Stimulated activated CD8-positive, alpha-beta memory T cell treated with anti-CD3 and anti-CD28 coated beads, Interleukin-4, amount 100 ng/mL, for 48 hours (primary cell): ENCODE measurements at regions not wholly inside any gene's neighbourhood (a gene's known extent, or its start where the extent isn't known, plus 50 kb on each side); places are given as distances from the start of the nearest gene placed in this dataset.
A peak's percentile ranks its signal among the peaks of the same experiment; 100 is the strongest.

Source experiments
- DNase-seq: peaks from one replicate; pipeline ENCODE4 v3.0.0-alpha.2; 2020

GRCh38 chr22:44402196-44403111 is 89.7 kb upstream of the SHISAL1 start:
- no peak for DNase-seq

DNA sequence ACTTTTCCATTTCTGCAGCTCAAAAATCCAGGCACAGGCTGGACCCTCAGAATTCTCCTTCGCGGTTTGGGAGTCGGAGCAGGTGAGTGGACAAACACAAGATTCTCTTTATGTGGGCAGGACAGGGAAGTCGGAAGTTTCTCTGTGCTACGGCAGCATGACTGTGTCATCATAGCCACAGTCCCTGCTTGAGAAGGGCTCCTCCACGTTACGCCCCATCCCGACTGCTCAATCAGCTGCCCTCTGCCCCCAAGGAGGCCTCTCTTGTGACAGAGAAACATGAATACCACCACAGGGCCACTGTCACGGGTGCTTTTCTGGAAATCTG is 89.0 kb upstream of the SHISAL1 start:
- DNase-seq, result no peak

- no peak for DNase-seq
These were observed 88.0 kb upstream of the SHISAL1 start for GRCh38 chr22:44400763-44401060.

- DNase-seq, result no peak
These were observed 87.4 kb upstream of the SHISAL1 start for GRCh38 chr22:44399906-44400762.

- no peak for DNase-seq
These were observed 86.4 kb upstream of the SHISAL1 start for GRCh38 chr22:44398856-44399837.

- peak; percentile 9 for DNase-seq
These were observed 84.3 kb upstream of the SHISAL1 start for GRCh38 chr22:44396727-44397722.

GRCh38 chr22:44396021-44396726 is 83.4 kb upstream of the SHISAL1 start:
- DNase-seq, result no peak

DNA sequence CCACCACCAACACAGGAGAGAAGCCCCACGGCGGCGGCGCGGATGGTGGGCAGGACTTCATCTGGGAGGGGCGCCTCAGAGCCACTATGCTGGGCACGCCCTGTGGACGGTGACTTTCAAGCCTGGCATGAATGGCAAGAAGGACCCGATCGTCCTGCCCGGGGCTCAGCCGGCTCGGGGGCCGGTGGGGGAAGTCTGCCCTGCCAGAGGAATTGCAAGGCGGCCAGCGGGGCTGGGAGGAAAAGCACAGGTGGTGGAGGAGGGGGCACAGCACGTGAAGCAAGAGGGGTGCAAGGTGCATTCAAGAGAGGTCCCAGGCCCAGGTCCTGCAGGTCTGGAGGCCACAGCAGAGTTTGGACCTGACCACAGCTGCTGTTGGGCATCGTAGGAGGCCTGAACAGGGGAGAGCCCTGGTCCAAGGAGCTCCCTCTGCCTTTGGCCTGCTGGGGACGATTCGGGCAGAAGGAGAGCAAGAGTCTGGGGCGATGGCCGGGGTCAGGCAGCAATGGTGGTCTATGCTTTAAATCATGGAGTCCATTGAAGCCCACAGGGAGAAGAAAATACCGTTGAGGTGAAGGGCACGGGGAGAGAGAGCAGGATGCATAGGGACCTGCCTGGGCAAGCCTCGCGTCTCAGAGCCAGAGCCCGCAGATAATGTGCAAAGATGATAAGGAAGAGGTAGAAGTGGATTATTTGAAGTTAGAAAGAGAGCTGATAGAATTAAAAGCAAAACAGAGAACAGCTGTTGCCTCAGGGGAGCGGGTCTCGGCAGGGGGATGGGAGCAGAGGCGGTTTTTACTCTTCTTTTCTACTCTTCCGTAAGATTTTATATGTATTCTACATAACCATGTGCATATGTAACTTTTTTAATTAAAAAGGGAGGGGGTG is 82.6 kb upstream of the SHISAL1 start:
- DNase-seq, result no peak

GRCh38 chr22:44394246-44395117 is 81.7 kb upstream of the SHISAL1 start:
- no peak for DNase-seq

DNA sequence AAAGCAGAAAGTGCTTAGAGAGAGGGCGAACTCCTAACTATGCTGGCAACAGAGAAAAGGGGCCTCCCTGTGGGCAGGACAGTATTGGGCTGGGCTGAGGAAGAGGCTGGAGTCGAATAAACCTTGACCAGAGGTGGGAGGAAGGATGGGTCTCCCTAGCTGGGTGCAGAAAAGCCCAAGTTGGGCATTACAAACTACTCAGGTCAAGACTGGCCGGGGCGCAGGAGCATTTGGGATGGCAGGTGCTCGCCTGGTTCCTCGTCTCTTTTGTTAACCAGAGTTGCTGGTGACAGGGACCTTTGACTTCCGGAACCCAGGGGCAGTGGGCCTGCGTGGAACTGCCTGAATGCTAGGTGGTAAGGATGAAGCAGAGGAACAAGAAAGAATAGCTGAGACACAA is 80.3 kb upstream of the SHISAL1 start:
- DNase-seq, result no peak

- no peak for DNase-seq
These were observed 79.7 kb upstream of the SHISAL1 start for GRCh38 chr22:44392446-44392921.

GRCh38 chr22:44391481-44392445 is 79.0 kb upstream of the SHISAL1 start:
- DNase-seq, result no peak

GRCh38 chr22:44391015-44391414 is 78.3 kb upstream of the SHISAL1 start:
- DNase-seq, result no peak

DNA sequence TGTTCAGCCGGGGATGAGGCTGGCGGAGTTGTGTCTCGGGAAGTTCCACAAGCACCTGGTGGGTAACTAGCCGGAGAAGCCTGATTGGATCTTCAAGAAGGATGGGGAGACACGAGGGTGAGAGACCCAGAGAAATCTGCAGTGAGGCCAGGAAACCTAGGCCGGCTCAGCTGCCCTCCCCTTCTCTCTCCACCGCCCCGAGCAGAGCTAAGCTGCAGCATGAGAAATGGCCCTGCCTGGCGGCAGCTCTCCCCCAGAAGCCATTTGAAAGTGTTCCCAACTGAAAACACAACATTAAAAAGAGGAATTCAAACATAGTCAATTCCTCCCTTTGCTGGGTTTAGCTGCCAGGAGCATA is 77.8 kb upstream of the SHISAL1 start:
- no peak for DNase-seq

DNA sequence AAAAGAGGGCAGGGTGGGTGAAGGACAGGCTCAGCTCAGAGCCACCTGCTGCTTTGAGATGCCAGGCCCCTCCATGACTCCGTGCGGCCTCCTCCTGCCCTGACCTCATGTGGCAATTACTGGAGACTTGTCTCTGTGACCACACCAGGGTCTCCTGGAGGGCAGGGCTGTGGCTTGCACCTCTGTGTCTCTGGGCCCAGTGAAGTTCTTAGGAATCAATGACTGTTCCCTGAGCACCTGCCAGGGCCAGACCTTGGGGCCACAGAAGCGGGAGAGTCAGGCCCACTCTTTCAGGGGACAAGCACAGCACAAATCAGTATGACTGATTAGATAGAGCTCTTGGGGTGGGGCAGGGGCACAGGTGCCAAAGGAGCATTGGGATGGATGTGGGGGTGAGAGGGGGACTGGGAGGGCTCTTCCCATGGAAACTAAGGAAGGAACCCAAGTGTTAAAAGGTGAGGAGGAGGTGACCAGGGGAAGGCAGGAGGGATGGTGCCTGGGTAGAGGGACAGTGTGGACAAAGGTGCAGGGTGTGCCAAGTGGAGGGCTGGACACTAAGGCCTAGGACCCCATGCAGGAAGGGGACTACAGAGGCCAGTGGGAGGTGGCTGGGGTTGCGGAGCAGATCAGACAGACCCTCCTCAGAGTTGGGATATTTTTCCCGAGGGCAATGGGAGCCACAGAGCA is 77.3 kb upstream of the SHISAL1 start:
- no peak for DNase-seq

DNA sequence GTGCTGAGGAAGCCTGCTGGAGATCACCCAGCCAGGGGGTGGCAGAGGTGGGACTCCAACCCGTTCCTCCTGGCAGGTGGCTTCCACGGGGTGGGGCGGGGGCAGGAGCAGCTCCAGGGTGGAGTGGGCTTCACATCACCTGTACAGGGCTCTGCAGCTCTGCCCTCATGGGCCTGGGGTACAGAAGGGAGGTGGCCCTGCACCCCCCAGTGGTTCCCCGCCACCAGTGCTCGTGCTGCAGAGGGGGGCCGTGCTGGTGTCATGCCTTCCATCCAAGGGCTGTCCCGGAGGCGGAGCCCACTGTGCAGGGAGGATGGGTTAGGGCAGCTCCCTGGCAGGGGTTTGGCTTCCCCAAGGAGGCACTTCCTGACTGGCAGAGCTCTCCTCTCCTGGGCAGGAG is 76.4 kb upstream of the SHISAL1 start:
- DNase-seq, result no peak

- DNase-seq, result no peak
These were observed 74.7 kb upstream of the SHISAL1 start for GRCh38 chr22:44387486-44387885.
